ENCODE measurements at regions not wholly inside any gene's neighbourhood (a gene's known extent, or its start where the extent isn't known, plus 50 kb on each side); places are given as distances from the start of the nearest gene placed in this dataset.

DNA sequence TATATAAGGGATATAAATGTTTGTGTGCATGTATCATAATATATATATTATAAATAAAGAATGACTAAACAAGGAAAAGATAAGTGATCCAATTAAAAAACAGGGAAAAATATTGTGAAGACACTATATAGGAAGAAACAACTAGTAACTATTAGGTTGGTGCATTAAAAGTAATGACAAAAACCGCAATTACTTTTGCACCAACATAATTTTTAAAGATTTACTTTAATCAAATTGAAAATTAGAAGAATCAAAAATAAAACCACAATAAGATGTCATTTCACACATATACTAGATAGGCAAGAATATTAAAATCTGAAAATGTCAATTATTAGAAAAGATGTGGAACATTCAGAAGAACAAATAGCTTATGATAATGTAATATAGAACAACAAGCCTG, 595.9 kb downstream of the KCNJ3 start:
- no peak for DNase-seq (ENCODE audit: low spot score)

DNA sequence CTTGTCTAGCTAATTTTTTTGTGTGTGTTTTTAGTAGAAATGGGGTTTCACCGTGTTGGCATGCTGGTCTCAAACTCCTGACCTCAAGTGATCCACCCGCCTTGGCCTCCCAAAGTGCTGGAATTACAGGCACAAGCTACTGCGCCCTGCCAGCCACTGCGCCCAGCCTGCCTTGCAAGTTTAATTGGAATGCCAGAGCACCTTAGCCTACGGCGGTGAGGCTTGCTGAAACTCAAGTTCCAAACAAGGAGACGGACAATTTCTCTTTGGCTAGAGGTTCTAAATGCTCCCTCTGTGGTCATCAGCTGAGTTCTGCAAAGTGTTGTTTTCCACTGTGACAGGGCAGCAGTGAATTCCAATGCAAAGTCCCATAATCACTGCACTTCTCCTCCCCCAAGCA, 583.4 kb downstream of the KCNJ3 start:
- no peak for DNase-seq (ENCODE audit: low spot score)

DNA sequence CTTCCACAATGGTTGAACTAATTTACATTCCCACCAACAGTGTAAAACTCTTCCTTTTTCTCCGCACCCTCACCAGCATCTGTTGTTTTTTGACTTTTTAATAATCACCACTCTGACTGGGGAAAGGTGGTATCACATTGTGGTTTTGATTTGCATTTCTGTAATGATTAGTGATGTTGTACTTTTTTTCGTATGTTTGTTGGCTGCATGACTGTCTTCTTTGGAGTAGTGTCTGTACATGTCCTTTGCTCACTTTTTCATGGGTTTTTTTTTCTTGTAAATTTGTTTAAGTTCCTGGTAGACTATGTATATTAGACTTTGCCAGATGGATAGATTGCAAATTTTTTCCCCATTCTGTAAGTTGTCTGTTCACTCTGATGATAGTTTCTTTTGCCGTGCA, 574.8 kb downstream of the KCNJ3 start:
- no peak for DNase-seq (ENCODE audit: low spot score)

DNA sequence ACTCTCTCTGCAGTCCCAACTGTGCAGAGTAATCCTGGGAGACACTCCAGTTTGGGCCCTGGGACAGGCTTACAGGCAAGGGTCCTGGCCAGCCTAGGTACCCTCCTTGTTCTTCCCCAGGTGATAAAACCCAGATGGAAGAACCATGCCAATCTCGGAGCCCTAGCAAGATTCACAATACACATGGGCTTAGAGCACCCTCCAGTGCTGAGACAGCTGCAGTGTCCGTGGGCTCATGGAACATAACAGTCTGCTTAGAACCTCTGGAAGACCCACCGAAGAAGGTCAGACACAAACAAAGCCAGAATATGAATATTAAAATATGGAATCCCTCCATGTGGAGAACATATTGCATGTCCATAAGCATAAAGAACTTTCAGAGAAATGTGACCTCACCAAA, 568.1 kb downstream of the KCNJ3 start:
- DNase-seq (ENCODE audit: low spot score): peak; percentile 37

DNA sequence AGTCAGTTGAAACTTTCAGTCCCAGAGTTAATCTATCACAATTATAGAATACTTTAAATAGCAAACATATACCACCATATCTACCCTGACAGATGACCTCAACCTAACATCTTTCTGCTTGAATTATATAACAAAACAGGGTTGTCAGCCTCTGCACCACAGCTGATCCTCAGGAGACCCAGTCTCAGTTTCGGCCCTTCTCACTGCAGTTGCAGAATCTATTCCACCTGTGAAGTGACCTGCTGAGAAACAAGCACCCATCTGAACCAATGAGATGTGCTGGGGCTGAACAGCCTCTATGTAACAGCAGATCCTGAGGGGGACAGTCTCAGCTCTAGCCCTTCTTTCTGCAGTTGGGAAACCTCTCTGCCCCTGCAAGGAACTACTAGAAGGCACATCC, 567.6 kb downstream of the KCNJ3 start:
- no peak for DNase-seq (ENCODE audit: low spot score)

DNA sequence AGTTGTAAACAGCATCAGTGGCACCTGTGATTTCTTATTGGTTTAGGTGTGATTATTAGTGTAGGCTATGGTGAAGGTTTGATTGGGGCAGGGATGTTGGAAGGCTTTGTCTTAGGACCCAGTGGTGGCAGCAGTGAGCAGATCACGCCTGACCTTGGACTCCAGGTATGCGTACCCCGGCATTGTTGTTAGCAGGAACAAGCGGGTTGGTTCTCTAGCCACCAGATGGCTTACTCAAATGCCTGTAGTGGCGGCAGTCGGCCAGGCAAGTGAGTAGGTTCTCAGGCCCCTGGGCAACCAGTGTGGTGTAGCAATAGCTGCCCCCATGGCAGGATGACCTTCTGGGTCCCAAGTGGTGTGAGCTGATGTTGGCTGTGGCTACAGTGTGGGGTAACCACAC, 558.3 kb downstream of the KCNJ3 start:
- no peak for DNase-seq (ENCODE audit: low spot score)

DNA sequence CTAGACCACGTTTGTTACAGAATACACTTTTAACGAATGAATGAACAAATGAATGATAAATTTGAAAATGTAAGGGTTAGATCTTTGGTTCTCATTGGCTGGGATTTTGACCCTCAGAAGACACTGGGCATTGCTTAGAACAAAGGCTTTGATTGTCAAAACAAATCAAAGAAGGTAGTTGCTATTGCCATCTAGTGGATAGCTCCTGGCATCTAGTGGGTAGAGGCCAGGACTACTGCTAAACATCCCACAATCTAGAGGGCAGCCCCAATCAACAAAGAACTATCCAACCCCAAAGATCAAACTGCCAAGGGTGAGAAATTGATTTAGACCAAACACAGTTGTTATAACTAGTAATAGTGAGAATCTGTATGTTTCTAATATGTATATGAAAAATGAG, 552.3 kb downstream of the KCNJ3 start:
- DNase-seq (ENCODE audit: low spot score): no peak

DNA sequence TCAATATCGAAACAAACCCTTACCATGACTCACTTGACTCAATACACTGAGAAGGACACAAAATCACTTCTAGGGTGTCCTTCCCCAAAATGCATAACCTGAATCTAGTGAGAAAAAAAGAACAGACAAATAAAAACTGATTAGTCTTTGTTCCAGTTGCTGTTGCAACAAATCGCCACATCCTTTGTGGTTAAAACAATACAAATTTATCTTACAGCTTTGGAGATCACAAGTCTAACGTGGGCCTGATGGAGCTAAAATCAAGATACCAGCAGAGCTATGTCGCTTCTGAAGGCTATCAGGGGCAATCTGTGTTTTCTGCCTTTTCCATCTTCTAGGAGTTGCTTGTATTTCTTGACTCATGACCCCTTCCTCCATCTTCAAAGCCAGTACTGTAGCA, 541.7 kb downstream of the KCNJ3 start:
- no peak for DNase-seq (ENCODE audit: low spot score)

DNA sequence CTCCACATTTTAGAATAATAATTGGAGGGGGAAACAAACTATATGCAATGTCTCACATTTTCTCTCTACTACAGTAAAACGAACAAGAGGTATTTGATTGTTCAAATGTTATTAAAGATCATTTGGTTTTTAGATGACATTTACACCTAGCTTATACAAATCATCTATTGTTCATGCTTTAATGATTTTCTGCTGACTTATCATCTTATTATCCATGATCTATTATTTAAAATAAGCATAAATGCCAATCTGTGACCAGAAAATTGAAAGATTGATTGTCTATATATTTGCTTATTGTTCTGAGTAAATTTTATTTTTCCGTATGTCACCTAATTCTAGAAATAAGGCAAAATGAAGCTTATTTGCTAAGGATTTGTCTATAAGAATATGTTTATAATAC, 537.2 kb downstream of the KCNJ3 start:
- DNase-seq (ENCODE audit: low spot score): no peak

DNA sequence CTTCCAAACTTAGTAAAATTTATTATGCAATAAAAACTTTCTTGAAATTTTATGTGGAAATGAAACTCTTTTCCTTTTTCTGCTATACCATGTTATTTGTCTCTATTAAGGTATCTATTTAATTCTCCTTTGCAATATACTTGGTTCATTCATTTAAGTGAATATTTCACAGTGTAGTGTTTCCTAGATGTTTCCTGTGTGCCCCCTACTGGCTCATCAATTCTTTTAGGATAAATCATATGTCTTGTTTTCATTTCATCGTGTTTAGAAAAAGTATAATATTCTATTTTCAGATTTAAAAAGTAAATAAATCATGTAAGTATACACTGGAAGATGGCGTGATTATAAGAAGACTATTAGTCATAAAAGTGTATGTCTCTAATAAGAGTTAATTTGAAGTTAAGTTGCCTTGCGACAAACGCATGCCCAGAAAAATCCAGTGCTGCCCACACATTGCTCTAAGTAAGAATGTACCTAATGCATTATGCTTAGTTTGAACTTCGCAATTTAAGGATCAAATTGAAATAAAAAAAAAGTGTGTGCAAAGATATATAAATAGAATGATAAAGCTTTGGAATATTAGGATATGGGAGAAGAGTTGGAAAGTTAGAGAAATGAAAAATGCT, 525.4 kb downstream of the KCNJ3 start:
- no peak for DNase-seq (ENCODE audit: low spot score)

DNA sequence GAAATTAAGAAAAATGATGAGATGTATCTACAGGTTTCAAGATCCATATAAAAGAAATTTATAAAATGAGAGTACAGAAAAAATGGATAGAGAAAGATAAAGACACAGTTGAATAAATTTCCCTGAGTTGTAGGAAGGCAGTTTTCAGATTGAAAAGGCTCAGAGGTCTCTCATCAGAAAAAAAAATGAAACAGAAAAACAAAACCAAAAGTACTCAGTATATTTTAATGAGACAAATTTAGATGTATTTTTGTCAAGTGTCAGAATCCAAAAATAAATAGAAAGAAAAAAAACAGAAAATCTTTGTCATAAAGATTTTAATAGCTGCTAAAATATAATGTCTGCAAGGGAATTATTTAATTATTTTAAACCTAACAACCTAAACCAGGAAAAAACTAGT, 520.5 kb downstream of the KCNJ3 start:
- no peak for DNase-seq (ENCODE audit: low spot score)

DNA sequence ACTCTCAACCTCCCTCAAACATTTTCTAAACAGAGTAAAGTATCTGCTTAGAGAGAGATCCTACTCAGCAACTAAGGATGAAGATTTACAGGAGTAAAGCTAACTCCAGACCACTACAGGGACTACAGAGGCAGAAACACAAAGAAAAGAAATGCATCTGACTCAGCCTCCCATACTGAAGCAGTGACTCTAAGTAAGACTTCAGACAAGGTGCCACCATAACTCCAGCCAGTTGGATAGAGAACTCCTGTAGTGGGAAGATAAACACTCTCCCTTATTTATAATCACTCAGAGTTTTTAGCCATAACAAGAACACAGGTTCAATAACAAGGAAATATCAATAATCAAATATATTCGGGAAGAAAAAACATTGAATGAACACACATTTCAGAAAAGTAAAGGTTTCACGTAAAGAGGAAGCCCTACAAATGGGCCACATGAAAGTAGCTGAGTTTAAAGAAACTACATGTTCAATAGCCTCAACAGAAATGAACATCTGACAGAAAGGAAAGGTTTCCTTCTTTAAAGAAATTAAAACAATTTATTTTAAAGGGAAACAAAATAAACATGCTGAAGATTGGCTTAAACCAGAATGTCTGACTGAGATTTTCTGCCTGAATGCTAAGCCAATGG, 519.9 kb downstream of the KCNJ3 start:
- no peak for DNase-seq (ENCODE audit: low spot score)

DNA sequence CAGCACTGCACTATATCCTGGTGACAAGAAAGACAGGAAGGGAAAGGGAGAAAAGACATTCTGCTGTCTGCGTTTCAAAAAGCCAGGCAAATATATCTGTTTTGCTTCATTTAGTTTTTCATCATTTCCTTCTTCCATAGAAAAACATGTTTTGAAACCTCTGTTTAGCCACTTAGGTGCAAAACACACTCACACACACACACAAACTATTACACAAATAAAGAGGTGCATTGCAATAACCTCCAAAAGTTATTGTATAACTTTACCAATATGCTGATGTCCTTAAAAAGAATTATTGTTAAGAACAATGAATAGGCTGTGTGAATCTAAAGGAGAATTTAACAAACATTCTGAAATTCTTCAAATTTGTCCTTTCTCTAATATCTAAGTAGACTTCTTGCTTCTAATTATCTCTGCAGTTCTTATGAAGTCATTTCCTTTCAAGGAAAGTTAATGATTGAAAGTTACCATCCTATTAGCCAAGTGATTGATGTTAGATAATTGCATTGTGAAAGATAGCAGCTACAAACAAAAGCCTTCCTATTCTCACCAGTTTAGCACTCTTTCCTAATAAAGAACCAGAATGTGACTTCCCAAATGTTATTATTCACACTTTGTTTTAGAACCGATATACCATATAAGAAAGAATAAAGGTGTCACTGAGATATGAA, 516.7 kb downstream of the KCNJ3 start:
- DNase-seq (ENCODE audit: low spot score): no peak

DNA sequence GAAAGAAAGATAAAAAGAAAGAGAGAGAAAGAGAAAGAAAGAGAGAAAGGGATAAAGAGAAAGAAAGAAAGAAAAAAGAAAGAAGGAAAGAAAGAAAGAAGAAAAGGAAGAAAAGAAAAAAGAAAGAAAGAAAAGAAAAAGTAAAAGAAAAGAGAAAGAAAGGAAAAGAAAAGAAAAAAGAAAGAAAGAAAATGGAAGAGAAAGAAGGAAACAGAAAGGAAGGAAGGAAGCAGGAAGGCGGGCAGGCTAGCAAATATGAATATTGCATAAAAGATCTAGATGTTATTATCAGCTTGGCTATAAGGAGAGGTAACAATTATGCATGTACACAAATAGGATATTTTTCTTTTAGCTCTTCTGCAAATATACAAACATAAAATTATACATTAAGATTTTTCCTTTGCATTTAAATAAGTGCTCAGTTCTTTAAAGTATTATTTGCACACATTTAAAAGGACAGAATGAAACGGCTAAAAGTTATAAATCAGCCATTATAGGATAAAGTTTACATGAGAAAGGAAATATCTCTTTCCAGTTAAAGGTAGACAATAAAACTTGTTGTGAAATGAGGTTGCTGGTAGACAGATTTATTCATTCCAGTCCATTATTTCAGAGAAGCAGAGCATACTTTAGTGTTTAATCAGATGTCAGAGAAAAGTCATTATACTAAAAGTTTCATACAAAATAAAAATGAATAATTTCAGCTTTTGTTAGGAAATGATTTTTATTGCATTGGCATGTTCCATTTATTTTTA, 511.4 kb downstream of the KCNJ3 start:
- DNase-seq (ENCODE audit: low spot score): no peak

DNA sequence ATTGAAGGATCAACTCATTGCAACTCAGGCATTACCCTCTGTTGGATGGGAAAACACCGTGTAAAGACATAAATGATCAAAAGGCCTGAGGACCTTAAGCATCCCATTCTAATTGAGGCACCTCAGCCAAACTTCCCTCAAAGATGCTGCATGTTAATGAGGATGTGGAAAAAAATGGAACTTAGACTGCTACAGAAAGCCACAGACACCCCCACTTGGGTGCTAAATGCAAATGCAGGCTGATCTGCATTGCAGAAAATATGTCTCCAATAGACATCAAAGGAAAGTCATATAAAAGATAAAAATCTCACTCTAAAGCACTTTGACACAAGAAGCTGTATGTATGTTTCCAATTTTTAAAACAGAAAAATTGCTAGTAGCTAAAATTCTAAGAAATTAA, 504.7 kb downstream of the KCNJ3 start:
- no peak for DNase-seq (ENCODE audit: low spot score)

DNA sequence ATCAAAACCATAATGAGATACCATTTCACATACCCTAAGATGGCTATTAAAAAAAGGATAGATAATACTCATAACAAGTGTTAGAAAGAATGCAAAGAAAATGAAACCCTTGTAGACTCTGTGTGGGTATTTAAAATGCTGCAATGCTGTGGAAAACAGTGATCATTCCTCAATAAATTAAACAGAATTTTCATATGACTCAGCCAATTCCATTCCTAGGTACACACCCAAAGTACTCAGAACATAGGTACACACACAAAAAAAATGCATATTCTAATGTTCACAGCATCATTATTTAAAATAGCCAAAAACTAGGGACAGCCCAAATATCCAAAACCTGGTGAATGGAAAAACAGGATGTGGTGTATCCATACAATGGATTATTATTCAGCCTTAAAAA, 502.3 kb downstream of the KCNJ3 start:
- DNase-seq (ENCODE audit: low spot score): no peak

DNA sequence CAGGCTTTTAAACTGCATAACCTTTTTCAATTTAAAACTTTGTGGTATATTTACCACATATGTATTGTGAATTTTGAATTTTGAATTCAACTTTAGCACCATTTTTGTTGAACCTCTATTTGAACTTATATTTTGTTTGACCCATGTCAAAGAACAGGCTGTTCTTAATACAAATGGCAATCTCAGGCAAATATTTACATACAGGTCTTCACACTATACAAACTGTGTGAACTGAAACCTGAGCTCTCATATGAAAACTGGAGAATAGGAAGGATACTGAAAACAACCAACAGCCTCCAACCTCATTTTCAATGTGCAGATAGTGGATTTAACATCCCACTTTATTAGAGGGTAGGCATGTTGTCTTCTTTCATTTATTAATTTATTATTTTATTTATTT, 491.8 kb downstream of the KCNJ3 start:
- DNase-seq (ENCODE audit: low spot score): no peak

DNA sequence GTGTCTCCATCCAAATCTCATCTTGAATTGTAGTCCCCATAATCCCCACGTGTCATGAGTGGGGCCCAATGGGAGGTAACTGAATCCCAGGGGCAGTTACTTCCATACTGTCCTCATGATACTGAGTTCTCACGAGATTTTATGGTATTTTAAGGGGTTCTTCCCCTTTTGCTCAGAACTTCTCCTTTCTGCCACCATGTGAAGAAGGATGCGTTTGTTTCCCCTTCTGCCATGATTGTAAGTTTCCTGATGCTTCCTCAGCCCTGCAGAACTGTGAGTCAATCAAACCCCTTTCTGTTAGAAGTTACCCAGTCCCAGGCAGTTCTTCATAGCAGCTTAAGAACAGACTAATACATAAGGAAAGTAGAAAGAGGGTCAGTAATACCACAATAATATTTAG, 480.4 kb downstream of the KCNJ3 start:
- no peak for DNase-seq (ENCODE audit: low spot score)

DNA sequence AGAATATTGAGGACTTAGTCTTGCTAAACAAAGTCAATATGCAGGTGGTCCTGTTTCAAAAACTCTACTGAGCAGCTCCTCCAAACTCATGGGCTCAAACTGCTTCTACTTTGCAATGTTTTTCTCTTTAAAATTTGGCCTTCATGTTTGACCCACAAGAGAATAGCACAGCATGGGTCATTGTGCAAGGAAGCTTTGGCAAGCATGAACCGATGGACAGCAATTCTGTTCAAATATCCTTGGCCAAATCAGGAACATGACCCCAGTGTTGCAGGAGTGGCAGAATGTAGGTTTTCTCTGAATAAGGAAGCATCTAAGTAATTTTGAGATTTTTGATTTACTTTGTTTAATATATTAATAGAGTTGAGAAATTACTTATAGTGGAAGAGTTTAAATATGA, 477.9 kb downstream of the KCNJ3 start:
- DNase-seq (ENCODE audit: low spot score): no peak

DNA sequence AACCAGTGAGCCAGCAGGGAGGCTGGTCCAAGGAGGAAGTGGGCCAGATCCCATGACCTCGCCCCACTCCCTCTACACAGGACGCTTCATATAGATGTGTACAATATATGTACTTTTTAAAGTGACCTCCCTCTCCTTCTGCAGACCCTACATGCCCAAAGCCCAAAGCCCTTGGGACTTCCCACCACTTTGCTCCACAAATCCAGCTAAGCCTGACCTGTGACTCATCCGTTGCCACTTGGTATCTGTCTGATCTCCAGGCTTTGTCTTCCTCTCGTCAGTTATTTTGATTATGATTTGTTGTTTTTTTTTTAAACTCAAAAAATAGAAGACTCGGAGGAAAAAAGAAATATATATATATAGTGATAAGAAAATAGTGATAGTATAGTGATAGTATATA, 470.8 kb downstream of the KCNJ3 start:
- no peak for DNase-seq (ENCODE audit: low spot score)

DNA sequence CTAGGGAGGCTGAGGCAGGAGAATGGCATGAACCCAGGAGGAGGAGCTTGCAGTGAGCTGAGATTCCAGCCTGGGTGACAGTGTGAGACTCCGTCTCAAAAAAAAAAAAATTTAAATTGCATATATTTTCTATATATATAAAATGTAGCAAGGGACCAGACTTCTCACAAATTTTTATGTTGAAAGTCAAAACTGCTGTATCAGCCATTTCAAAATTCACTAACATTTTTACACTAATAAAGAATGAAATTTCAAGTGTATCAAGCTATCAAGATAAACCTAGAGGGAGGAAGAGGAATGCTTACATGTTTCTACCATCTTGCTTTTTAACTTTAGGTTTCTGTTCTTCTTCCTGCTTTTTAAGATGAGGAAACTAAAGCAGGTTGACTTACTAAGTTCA, 464.0 kb downstream of the KCNJ3 start:
- no peak for DNase-seq (ENCODE audit: low spot score)

DNA sequence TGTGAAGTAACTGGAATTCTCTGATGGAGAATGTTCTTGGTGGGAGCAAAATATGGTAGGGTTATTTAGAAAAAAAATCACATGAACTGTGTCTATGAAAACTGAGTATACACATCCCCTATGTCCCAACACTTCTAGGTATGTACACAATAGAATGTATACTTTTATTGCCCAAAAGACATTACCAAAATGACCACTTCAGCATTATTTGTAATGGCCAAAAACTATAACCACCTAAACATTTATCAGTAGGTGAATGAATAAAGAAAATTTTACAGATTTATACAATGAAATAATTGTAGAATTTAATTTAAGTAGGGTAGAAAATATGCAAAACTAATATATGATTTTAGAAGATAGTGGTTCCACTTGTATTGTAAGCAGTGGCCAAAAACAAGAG, 462.8 kb downstream of the KCNJ3 start:
- no peak for DNase-seq (ENCODE audit: low spot score)

DNA sequence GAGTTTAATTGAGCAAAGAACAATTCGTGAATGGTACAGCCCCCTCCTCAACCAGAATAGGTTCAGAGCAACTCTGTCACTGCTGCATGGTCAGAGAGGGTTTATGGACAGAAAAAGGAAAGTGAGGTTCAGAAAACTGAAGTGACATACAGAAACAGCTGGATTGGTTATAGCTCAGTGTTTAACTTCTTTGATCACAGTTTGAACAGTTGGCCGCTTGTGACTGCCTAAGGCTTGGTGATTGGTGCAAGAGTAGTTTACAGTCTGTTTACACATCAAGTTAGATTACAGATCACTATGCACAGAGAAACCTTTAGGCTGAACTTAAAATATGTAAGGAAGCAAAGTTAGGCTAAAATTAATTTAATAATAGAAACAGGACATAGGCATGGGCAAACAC, 459.2 kb downstream of the KCNJ3 start:
- no peak for DNase-seq (ENCODE audit: low spot score)
